ENCODE measurements at regions not wholly inside any gene's neighbourhood (a gene's known extent, or its start where the extent isn't known, plus 50 kb on each side); places are given as distances from the start of the nearest gene placed in this dataset.

DNA sequence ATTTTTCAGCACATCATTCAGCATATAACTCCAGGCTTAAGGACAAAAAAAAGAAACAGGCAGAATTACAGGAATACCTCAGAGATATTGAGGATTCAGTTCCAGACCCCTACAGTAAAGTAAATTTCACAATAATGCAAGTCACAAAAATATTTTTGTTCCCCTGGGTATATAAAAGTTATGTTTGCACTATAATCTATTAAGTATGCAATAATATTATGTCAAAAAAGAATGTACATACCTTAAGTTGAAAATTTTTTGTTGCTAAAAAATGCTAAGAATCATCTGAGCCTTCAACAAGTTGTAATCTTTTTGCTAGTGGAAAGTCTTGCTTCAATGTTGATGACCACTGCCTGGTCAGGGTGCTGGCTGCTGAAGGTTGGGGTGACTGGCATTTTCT lies 2532.5 kb downstream of the ARAP2 start (continued):
- no peak for TF ChIP-seq ZBTB33 (IDR thresholded peaks at IDR 0.05; ENCODE audit: extremely low read depth, insufficient replicate concordance, low read length)
- no peak for TF ChIP-seq CBX3 (IDR thresholded peaks at IDR 0.05; ENCODE audit: low read depth)
- TF ChIP-seq POLR2A (IDR thresholded peaks at IDR 0.05; ENCODE audit: borderline replicate concordance, extremely low read depth, insufficient read depth, insufficient read length), result no peak
- no peak for TF ChIP-seq SIN3A (IDR thresholded peaks at IDR 0.05; ENCODE audit: low read depth)
- no peak for TF ChIP-seq EZH2 (IDR thresholded peaks at IDR 0.05)
- TF ChIP-seq, protein P1, sequence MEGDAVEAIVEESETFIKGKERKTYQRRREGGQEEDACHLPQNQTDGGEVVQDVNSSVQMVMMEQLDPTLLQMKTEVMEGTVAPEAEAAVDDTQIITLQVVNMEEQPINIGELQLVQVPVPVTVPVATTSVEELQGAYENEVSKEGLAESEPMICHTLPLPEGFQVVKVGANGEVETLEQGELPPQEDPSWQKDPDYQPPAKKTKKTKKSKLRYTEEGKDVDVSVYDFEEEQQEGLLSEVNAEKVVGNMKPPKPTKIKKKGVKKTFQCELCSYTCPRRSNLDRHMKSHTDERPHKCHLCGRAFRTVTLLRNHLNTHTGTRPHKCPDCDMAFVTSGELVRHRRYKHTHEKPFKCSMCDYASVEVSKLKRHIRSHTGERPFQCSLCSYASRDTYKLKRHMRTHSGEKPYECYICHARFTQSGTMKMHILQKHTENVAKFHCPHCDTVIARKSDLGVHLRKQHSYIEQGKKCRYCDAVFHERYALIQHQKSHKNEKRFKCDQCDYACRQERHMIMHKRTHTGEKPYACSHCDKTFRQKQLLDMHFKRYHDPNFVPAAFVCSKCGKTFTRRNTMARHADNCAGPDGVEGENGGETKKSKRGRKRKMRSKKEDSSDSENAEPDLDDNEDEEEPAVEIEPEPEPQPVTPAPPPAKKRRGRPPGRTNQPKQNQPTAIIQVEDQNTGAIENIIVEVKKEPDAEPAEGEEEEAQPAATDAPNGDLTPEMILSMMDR (IDR thresholded peaks at IDR 0.05 in 2 of 3, conservative IDR thresholded peaks at IDR 0.05 in 1 of 3; ENCODE audit: borderline replicate concordance in 1 of 3, insufficient read depth in 1 of 3, low read depth in 2 of 3, low read length in 2 of 3), result no peak
- TF ChIP-seq CEBPB (IDR thresholded peaks at IDR 0.05; ENCODE audit: low read depth), result no peak

DNA sequence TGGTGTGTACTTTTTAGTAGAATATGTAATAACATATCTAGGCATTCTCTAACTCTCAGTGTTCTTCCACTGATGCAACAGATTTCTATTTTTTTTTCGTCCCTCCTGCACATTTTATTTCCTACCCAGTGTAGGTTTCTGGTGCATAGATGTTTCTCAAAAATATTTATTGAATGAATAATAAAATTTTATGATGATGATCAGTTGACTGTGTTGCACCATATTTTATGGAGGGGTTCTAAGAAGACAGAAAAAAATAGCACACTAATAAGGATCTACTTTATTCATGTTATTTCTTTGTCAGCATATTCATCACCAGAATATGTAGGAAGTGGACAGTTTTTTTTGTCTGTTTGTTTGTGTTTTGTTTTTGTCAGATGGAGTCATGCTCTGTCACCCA lies 2529.3 kb downstream of the ARAP2 start:
- Histone ChIP-seq H3K79me2 (ENCODE audit: insufficient read depth, low read length) (no peaks in the 10 kb centered on the region), H3K9me2 (ENCODE audit: insufficient read depth) (no peaks in the 10 kb centered on the region), H4K20me1 (ENCODE audit: insufficient read depth) (no peaks in the 10 kb centered on the region), H3K36me3 (ENCODE audit: control insufficient read depth in 1 of 2, insufficient read depth in 2 of 2, low read length in 2 of 2) (no peaks in the 10 kb centered on the region), H3K4me2 (ENCODE audit: low read length) (no peak overlapping the region), H3K27ac (ENCODE audit: low read depth, low read length) (no peak overlapping the region), H2AFZ (ENCODE audit: low read depth, low read length, poor library complexity, severe bottlenecking) (no peak overlapping the region), H3K27me3 (ENCODE audit: insufficient read depth, low read length) (no peaks in the 10 kb centered on the region), H3K9ac (ENCODE audit: low read length) (no peak overlapping the region), H3K4me1 (ENCODE audit: control insufficient read depth in 1 of 2, insufficient read depth in 2 of 2, low read length in 2 of 2) (no peaks in the 10 kb centered on the region), H3K4me3 (replicated peaks in 1 of 2; ENCODE audit: low read depth in 1 of 2, low read length in 2 of 2) (no peak overlapping the region), H3K9me3 (ENCODE audit: control insufficient read depth in 1 of 2, insufficient read depth in 1 of 2, low read depth in 1 of 2, low read length in 2 of 2) (no peaks in the 10 kb centered on the region)
- POLR2A ChIA-PET, result no interaction called here
- RAD21 ChIA-PET (ENCODE audit: low non-redundant PET in 1 of 2, low total read pairs in 2 of 2, uncharacterized antibody in 2 of 2, unreplicated experiment in 2 of 2), result no interaction called here
- TF ChIP-seq EGR1 (IDR thresholded peaks at IDR 0.05; ENCODE audit: low read depth) (no peak), SP1 (IDR thresholded peaks at IDR 0.05; ENCODE audit: low read depth) (no peak), FOSL1 (IDR thresholded peaks at IDR 0.05; ENCODE audit: low read depth) (no peak), REST (IDR thresholded peaks at IDR 0.05; ENCODE audit: low read depth) (no peak), ELF1 (IDR thresholded peaks at IDR 0.05; ENCODE audit: borderline replicate concordance, low read depth) (no peak), POLR2A (IDR thresholded peaks at IDR 0.05; ENCODE audit: borderline replicate concordance, extremely low read depth, insufficient read depth, insufficient read length) (no peak), ZFX (IDR thresholded peaks at IDR 0.05) (no peak)
- DNase-seq (ENCODE audit: low read depth, low spot score), result no peak
- BruUV-seq (replicated peaks), result no TSS peak
- CTCF ChIA-PET, result no interaction called here
- no peak for ATAC-seq
- intact Hi-C loops (cut with micrococcal nuclease), result no loop called here

Measured in HCT116 (cell line).